H9 (cell line): ENCODE measurements at regions not wholly inside any gene's neighbourhood (a gene's known extent, or its start where the extent isn't known, plus 50 kb on each side); places are given as distances from the start of the nearest gene placed in this dataset.

Experiments used
- DNase-seq: peaks from one replicate; pipeline ENCODE4 v3.0.0-alpha.2; 2017
- H2AFZ ChIP-seq: one replicate; pipeline ENCODE4 v1.6.1; 2013; ENCODE audit warnings: mild to moderate bottlenecking, low read length, control low read depth, moderate library complexity
- H2AK5ac ChIP-seq: 2 replicates; pipeline ENCODE4 v1.6.1; 2013; ENCODE audit warnings: low read length, control low read depth, mixed read lengths; ENCODE audit not compliant: insufficient read length
- H2BK120ac ChIP-seq: one replicate; pipeline ENCODE4 v1.6.1; 2013; ENCODE audit warnings: low read depth, mild to moderate bottlenecking, low read length, control low read depth, inconsistent platforms; ENCODE audit not compliant: poor library complexity, severe bottlenecking
- H2BK12ac ChIP-seq: 2 replicates; pipeline ENCODE4 v1.6.1; 2013; ENCODE audit warnings: low read length, control low read depth, mixed read lengths, low read depth; ENCODE audit not compliant: insufficient read length
- H2BK15ac ChIP-seq: 2 replicates; pipeline ENCODE4 v1.6.1; 2013; ENCODE audit warnings: low read depth, low read length, control low read depth
- H2BK20ac ChIP-seq: one replicate; pipeline ENCODE4 v1.6.1; 2013; ENCODE audit warnings: low read depth, mild to moderate bottlenecking, low read length, control low read depth, inconsistent platforms; ENCODE audit not compliant: poor library complexity, severe bottlenecking
- H2BK5ac ChIP-seq: 2 replicates; pipeline ENCODE4 v1.6.1; 2013; ENCODE audit warnings: low read length, control low read depth, mixed read lengths; ENCODE audit not compliant: insufficient read length
- H3K14ac ChIP-seq: 2 replicates; pipeline ENCODE4 v1.6.1; 2013; ENCODE audit warnings: low read length, control low read depth; ENCODE audit not compliant: insufficient read depth
- H3K18ac ChIP-seq: 2 replicates; pipeline ENCODE4 v1.6.1; 2013; ENCODE audit warnings: low read depth, mild to moderate bottlenecking, mixed read lengths, low read length, control low read depth; ENCODE audit not compliant: insufficient read length
- H3K23ac ChIP-seq: 2 replicates; pipeline ENCODE4 v1.6.1; 2013; ENCODE audit warnings: low read length, control low read depth, mixed read lengths, low read depth; ENCODE audit not compliant: insufficient read length
- H3K23me2 ChIP-seq: 2 replicates; pipeline ENCODE4 v1.6.1; 2013; ENCODE audit warnings: low read depth, mild to moderate bottlenecking, mixed read lengths, low read length, control low read depth; ENCODE audit not compliant: insufficient read length, poor library complexity, severe bottlenecking
- H3K27ac ChIP-seq: 2 replicates; pipeline ENCODE4 v1.5.1; 2013; ENCODE audit warnings: low read length, control low read depth, mixed read lengths, low read depth; ENCODE audit not compliant: insufficient read length
- H3K27me3 ChIP-seq: 2 replicates; pipeline ENCODE4 v1.6.1; 2013; ENCODE audit warnings: low read length, control low read depth, inconsistent platforms; ENCODE audit not compliant: insufficient read depth
- H3K4ac ChIP-seq: 2 replicates; pipeline ENCODE4 v1.6.1; 2013; ENCODE audit warnings: low read depth, mild to moderate bottlenecking, control low read depth, inconsistent platforms, low read length, moderate library complexity
- H3K4me1 ChIP-seq: 2 replicates; pipeline ENCODE4 v1.6.1; 2013; ENCODE audit warnings: low read length, control low read depth, inconsistent platforms; ENCODE audit not compliant: insufficient read depth
- H3K4me2 ChIP-seq: 2 replicates; pipeline ENCODE4 v1.6.1; 2013; ENCODE audit warnings: low read length, control low read depth, mixed read lengths; ENCODE audit not compliant: insufficient read length, insufficient read depth
- H3K56ac ChIP-seq: 2 replicates; pipeline ENCODE4 v1.6.1; 2013; ENCODE audit warnings: low read depth, mild to moderate bottlenecking, mixed read lengths, low read length, control low read depth; ENCODE audit not compliant: insufficient read length
- H3K79me1 ChIP-seq: 2 replicates; pipeline ENCODE4 v1.6.1; 2013; ENCODE audit warnings: low read depth, mild to moderate bottlenecking, moderate library complexity, low read length, control low read depth, inconsistent platforms; ENCODE audit not compliant: insufficient read depth, poor library complexity, severe bottlenecking
- H3K79me2 ChIP-seq: 2 replicates; pipeline ENCODE4 v1.6.1; 2013; ENCODE audit warnings: low read length, control low read depth, inconsistent platforms; ENCODE audit not compliant: insufficient read depth
- H3K9ac ChIP-seq: 2 replicates; pipeline ENCODE4 v1.6.1; 2013; ENCODE audit warnings: low read length, control low read depth, mixed read lengths; ENCODE audit not compliant: insufficient read length; ENCODE audit errors: extremely low read depth
- H3K9me3 ChIP-seq: one replicate; pipeline ENCODE4 v1.6.1; 2013; ENCODE audit warnings: low read depth, low read length, inconsistent platforms; ENCODE audit not compliant: control insufficient read depth
- H3T11ph ChIP-seq: one replicate; pipeline ENCODE4 v1.6.1; 2013; ENCODE audit warnings: mild to moderate bottlenecking, low read length, control low read depth, inconsistent platforms
- H4K20me1 ChIP-seq: one replicate; pipeline ENCODE4 v1.6.1; 2013; ENCODE audit not compliant: control insufficient read depth, insufficient read length, insufficient read depth
- H4K5ac ChIP-seq: 2 replicates; pipeline ENCODE4 v1.6.1; 2013; ENCODE audit warnings: low read depth, mild to moderate bottlenecking, mixed read lengths, low read length, control low read depth; ENCODE audit not compliant: insufficient read length
- H4K8ac ChIP-seq: replicated peaks from 2 replicates; pipeline ENCODE4 v1.6.1; 2013; ENCODE audit warnings: low read length, control low read depth, mixed read lengths, low read depth; ENCODE audit not compliant: insufficient read length
- H4K91ac ChIP-seq: 2 replicates; pipeline ENCODE4 v1.6.1; 2013; ENCODE audit warnings: low read depth, mild to moderate bottlenecking, moderate library complexity, mixed read lengths, low read length, control low read depth; ENCODE audit not compliant: insufficient read length
- H3K27ac Mint-ChIP-seq, 3 experiments: 2 replicates in 2 of 3; 3 replicates in 1 of 3; pipeline ENCODE4 v1.8.0; 2020 to 2021; ENCODE audit warnings: mixed read lengths in 3 of 3, mild to moderate bottlenecking in 1 of 3, moderate library complexity in 1 of 3
- H3K27me3 Mint-ChIP-seq: 2 replicates; pipeline ENCODE4 v1.8.0; 2021; ENCODE audit warnings: low read depth, mild to moderate bottlenecking, moderate library complexity, mixed read lengths
- H3K36me3 Mint-ChIP-seq, 3 experiments: 2 replicates in 2 of 3; 3 replicates in 1 of 3; pipeline ENCODE4 v1.8.0; 2020 to 2021; ENCODE audit warnings: low read depth in 3 of 3, mixed read lengths in 3 of 3; ENCODE audit not compliant: insufficient read depth in 1 of 3
- H3K4me1 Mint-ChIP-seq, 2 experiments: 2 replicates each; pipeline ENCODE4 v1.8.0; 2020; ENCODE audit warnings: mixed read lengths in 2 of 2
- H3K4me3 Mint-ChIP-seq, 2 experiments: 2 replicates in 1 of 2; 3 replicates in 1 of 2; pipeline ENCODE4 v1.8.0; 2020 to 2021; ENCODE audit warnings: mild to moderate bottlenecking in 2 of 2, mixed read lengths in 2 of 2, moderate library complexity in 1 of 2
- H3K9me3 Mint-ChIP-seq, 2 experiments: 2 replicates in 1 of 2; 3 replicates in 1 of 2; pipeline ENCODE4 v1.8.0; 2020; ENCODE audit warnings: mild to moderate bottlenecking in 2 of 2, mixed read lengths in 2 of 2, moderate library complexity in 1 of 2
- CTCF ChIP-seq: fragments of 200-600 bp; sonication (generic); conservative IDR thresholded peaks from 3 replicates; pipeline ENCODE4 v1.8.0; 2021; ENCODE audit warnings: antibody characterized with exemption, mild to moderate bottlenecking
- WGBS: extraction: QIAGEN DNeasy Blood & Tissue Kit; methylation state at CpG from one replicate; pipeline ENCODE4 v1.1.7; 2013; ENCODE audit warnings: missing lambda C conversion rate, low lambda C conversion rate, mixed read lengths; ENCODE audit not compliant: insufficient read length; ENCODE audit errors: extremely low coverage; 5-methylcytosine and 5-hydroxymethylcytosine counted together

GRCh38 chr18:34322365-34323289 lies 97.9 kb upstream of the NOL4 start:
- no CpG with 5 or more reads among the region's 16 CpGs for WGBS
- no peak overlapping the region for H2BK120ac ChIP-seq
- H4K5ac ChIP-seq = no peak overlapping the region
- no peaks in the 10 kb centered on the region for H3K23me2 ChIP-seq
- H4K91ac ChIP-seq = no peak overlapping the region
- H2BK20ac ChIP-seq = no peak overlapping the region
- H2AFZ ChIP-seq = no peak overlapping the region
- H3K27me3 ChIP-seq = no peaks in the 10 kb centered on the region
- H4K20me1 ChIP-seq = no peaks in the 10 kb centered on the region
- peaks cover 3 to 6% of the 10 kb centered on the region in 2 experiments; a peak in 2 of 4 replicates for H3K4me1 Mint-ChIP-seq
- no peaks in the 10 kb centered on the region for H3K4me1 ChIP-seq
- H3K4me2 ChIP-seq = no peak overlapping the region
- H3K14ac ChIP-seq = no peak overlapping the region
- no peak overlapping the region for H2BK12ac ChIP-seq
- H3K4me3 Mint-ChIP-seq = no peak overlapping the region
- no peak overlapping the region for H4K8ac ChIP-seq
- no peak overlapping the region for H2BK15ac ChIP-seq
- H3K56ac ChIP-seq = no peak overlapping the region
- H3K9me3 Mint-ChIP-seq = peaks cover 7% of the 10 kb centered on the region in 2 experiments; a peak in 4 of 5 replicates
- H3K9ac ChIP-seq = no peak overlapping the region
- no peak overlapping the region for H3K27ac Mint-ChIP-seq
- H3K27ac ChIP-seq = no peak overlapping the region
- H3K27me3 Mint-ChIP-seq = no peaks in the 10 kb centered on the region
- H3K79me2 ChIP-seq = no peaks in the 10 kb centered on the region
- no peaks in the 10 kb centered on the region for H3K9me3 ChIP-seq
- no peaks in the 10 kb centered on the region for H3K79me1 ChIP-seq
- no peak overlapping the region for H3T11ph ChIP-seq
- H3K4ac ChIP-seq = no peak overlapping the region
- H3K36me3 Mint-ChIP-seq = peaks cover 5 to 13% (median 6%) of the 10 kb centered on the region in 3 experiments; a peak in 6 of 7 replicates
- H3K18ac ChIP-seq = no peak overlapping the region
- TF ChIP-seq CTCF = peak; percentile 93
- no peak overlapping the region for H2BK5ac ChIP-seq
- peak; percentile 50 for DNase-seq
- H3K23ac ChIP-seq = no peak overlapping the region
- no peak overlapping the region for H2AK5ac ChIP-seq
